Progenitor cell of endocrine pancreas (in vitro differentiated cells): ENCODE measurements at regions not wholly inside any gene's neighbourhood (a gene's known extent, or its start where the extent isn't known, plus 50 kb on each side); places are given as distances from the start of the nearest gene placed in this dataset.

Experiments used
- DNase-seq: peaks from one replicate; pipeline ENCODE4 v3.0.0; 2021; ENCODE audit warnings: low spot score; ENCODE audit not compliant: unreplicated experiment
- H3K27ac Mint-ChIP-seq: 2 replicates; pipeline ENCODE4 v1.8.0; 2021; ENCODE audit warnings: mild to moderate bottlenecking, moderate library complexity, mixed read lengths
- H3K27me3 Mint-ChIP-seq: 2 replicates; pipeline ENCODE4 v1.8.0; 2021; ENCODE audit warnings: mixed read lengths
- H3K36me3 Mint-ChIP-seq: 2 replicates; pipeline ENCODE4 v1.8.0; 2022; ENCODE audit warnings: mixed read lengths; ENCODE audit not compliant: insufficient read depth
- H3K4me1 Mint-ChIP-seq: 2 replicates; pipeline ENCODE4 v1.8.0; 2021; ENCODE audit warnings: low read depth, mixed read lengths
- H3K4me3 Mint-ChIP-seq: 2 replicates; pipeline ENCODE4 v1.8.0; 2021; ENCODE audit warnings: low read depth, mild to moderate bottlenecking, moderate library complexity, mixed read lengths
- H3K9me3 Mint-ChIP-seq: 2 replicates; pipeline ENCODE4 v1.8.0; 2021; ENCODE audit warnings: low read depth, mixed read lengths
- TF ChIP-seq, protein P1 (sequence below): fragments of 200-600 bp; sonication (generic); IDR thresholded peaks from one replicate; pipeline ENCODE4 v1.5.0; 2021; ENCODE audit warnings: antibody characterized with exemption, mild to moderate bottlenecking; ENCODE audit not compliant: unreplicated experiment

DNA sequence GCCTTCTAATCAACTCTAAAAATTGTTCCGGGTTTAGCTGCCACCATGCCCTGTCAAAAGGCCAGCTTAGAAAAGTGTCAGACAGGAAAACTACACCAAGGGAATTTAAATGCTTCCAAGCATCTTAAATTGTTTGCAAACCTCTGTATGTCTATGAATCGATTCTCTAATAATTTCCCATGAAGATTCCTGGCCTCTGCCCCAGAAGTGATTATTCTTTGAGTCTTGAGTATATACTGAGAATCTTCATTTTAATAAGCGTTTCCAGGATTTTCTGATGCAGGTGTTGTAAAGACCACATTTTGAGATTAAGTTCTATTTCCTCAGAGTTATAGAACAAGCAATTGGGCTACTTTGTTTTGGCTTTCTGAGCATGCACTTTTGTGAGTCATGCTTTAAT lies 471.8 kb upstream of the JAG1 start:
- TF ChIP-seq, protein P1, sequence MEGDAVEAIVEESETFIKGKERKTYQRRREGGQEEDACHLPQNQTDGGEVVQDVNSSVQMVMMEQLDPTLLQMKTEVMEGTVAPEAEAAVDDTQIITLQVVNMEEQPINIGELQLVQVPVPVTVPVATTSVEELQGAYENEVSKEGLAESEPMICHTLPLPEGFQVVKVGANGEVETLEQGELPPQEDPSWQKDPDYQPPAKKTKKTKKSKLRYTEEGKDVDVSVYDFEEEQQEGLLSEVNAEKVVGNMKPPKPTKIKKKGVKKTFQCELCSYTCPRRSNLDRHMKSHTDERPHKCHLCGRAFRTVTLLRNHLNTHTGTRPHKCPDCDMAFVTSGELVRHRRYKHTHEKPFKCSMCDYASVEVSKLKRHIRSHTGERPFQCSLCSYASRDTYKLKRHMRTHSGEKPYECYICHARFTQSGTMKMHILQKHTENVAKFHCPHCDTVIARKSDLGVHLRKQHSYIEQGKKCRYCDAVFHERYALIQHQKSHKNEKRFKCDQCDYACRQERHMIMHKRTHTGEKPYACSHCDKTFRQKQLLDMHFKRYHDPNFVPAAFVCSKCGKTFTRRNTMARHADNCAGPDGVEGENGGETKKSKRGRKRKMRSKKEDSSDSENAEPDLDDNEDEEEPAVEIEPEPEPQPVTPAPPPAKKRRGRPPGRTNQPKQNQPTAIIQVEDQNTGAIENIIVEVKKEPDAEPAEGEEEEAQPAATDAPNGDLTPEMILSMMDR: no peak
- no peak for DNase-seq
- no peak overlapping the region for H3K27ac Mint-ChIP-seq
- peaks cover 3% of the 10 kb centered on the region for H3K9me3 Mint-ChIP-seq
- peaks cover 4% of the 10 kb centered on the region for H3K27me3 Mint-ChIP-seq
- H3K36me3 Mint-ChIP-seq: no peaks in the 10 kb centered on the region
- H3K4me1 Mint-ChIP-seq: no peaks in the 10 kb centered on the region
- H3K4me3 Mint-ChIP-seq: no peak overlapping the region

DNA sequence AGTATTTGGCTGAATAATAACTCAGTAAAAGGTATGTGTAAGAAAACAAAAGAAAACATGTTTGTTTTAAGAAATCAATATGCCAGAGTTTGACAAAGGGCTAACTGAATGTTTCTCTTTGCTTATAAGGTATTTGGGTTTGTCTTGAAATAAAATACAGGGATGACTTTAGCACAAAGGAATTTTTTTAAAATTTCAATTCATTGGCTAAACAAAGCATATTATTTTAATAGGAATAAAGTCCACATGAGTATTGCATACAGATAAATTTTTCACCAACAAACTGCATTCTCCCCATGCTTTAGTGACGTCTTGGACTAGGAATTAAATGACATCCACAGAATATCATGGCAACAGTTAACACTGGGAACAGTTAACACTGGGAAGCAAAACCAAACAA lies 480.0 kb upstream of the JAG1 start:
- no peak overlapping the region for H3K4me3 Mint-ChIP-seq
- TF ChIP-seq, protein P1: no peak
- peak overlapping the region; percentile 92 for H3K27ac Mint-ChIP-seq
- no peaks in the 10 kb centered on the region for H3K27me3 Mint-ChIP-seq
- H3K4me1 Mint-ChIP-seq: peaks cover 37% of the 10 kb centered on the region
- no peaks in the 10 kb centered on the region for H3K9me3 Mint-ChIP-seq
- no peak for DNase-seq
- H3K36me3 Mint-ChIP-seq: no peaks in the 10 kb centered on the region

DNA sequence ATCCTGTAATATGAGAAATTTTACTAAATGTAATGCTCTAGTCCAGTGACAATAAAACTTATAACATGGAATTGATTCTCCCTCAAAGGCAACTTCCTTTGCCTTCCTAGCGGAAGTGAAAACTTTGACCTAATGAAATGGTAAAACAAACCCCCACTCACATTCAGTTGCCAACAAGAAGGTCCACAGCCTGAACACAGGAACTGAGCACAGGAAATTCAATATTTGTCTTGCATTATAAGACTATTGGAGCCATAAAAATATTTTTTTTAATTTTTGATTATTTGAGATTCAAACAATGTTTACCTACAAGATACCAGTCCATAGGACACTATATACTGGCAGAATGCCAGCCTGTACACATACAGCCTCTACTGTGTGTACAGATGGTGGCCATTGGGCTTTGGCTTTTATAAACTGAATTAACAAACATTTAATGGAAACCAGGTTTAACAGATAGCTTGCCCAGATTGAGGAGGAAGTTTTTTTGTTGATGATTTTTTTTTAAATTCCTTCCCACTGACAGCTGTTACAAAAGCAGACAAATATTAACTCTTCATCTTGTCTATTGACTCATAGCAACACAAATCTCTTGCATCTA lies 481.5 kb upstream of the JAG1 start:
- H3K4me1 Mint-ChIP-seq: peaks cover 43% of the 10 kb centered on the region
- TF ChIP-seq, protein P1: no peak
- H3K9me3 Mint-ChIP-seq: no peaks in the 10 kb centered on the region
- no peak for DNase-seq
- H3K4me3 Mint-ChIP-seq: no peak overlapping the region
- H3K27ac Mint-ChIP-seq: no peak overlapping the region
- H3K27me3 Mint-ChIP-seq: no peaks in the 10 kb centered on the region
- H3K36me3 Mint-ChIP-seq: no peaks in the 10 kb centered on the region

DNA sequence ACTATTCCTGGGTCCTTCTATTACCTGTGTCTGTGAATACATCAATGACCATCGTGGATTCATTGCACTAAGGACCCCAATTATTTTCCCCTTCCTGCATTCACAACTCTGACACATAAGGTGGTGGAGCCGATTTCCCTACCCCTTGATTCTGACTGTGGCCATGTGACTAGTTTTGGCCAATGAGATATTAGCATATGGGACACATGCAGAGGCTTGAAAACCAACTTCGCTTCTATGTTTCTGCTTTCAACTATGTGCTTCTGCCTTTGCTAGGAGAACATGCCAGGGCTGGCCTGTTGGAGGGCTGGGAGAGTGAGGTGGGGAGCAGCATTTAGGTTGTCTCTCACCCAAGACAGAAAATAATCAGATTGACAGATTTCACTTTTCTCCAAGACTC lies 483.1 kb upstream of the JAG1 start:
- no peaks in the 10 kb centered on the region for H3K36me3 Mint-ChIP-seq
- no peaks in the 10 kb centered on the region for H3K9me3 Mint-ChIP-seq
- DNase-seq: no peak
- peaks cover 43% of the 10 kb centered on the region for H3K4me1 Mint-ChIP-seq
- no peak overlapping the region for H3K4me3 Mint-ChIP-seq
- TF ChIP-seq, protein P1: no peak
- H3K27me3 Mint-ChIP-seq: no peaks in the 10 kb centered on the region
- H3K27ac Mint-ChIP-seq: no peak overlapping the region

DNA sequence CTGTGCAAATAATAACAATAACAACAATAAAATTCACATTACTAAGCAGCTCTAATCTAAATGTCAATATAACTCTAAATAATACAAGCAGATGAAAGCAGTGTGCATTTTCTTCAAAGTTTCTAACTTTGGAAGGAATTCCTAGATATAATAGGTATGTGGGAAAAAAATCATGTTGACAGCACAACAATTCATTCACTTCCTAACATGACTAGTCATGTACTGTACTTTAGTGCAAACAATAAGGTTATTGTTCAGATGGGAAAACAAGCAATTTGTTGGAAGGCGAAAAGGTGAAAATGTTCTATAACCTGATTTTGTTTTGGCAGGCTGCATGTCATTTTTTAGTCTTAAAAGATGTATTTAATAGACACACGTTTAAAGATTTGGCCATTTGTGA lies 484.3 kb upstream of the JAG1 start:
- Mint-ChIP-seq H3K4me1 (peaks cover 40% of the 10 kb centered on the region), H3K4me3 (no peak overlapping the region), H3K27ac (no peak overlapping the region), H3K27me3 (peaks cover 5% of the 10 kb centered on the region), H3K36me3 (no peaks in the 10 kb centered on the region), H3K9me3 (no peaks in the 10 kb centered on the region)
- no peak for DNase-seq
- TF ChIP-seq, protein P1: no peak
